Retinal pigment epithelial cell (primary cell): ENCODE measurements at regions not wholly inside any gene's neighbourhood (a gene's known extent, or its start where the extent isn't known, plus 50 kb on each side); places are given as distances from the start of the nearest gene placed in this dataset.

Experiments
- DNase-seq: peaks from one replicate; pipeline ENCODE4 v3.0.0-alpha.2; 2010; ENCODE audit warnings: low read depth
- H3K4me3 ChIP-seq: 2 replicates; pipeline ENCODE4 v1.5.1; 2011; ENCODE audit warnings: mild to moderate bottlenecking, low read length, control low read depth, moderate library complexity
- TF ChIP-seq, protein P1 (sequence below): conservative IDR thresholded peaks from 2 replicates; pipeline ENCODE4 v1.5.1; 2011; ENCODE audit warnings: low read depth, low read length, control low read depth, inconsistent platforms

DNA sequence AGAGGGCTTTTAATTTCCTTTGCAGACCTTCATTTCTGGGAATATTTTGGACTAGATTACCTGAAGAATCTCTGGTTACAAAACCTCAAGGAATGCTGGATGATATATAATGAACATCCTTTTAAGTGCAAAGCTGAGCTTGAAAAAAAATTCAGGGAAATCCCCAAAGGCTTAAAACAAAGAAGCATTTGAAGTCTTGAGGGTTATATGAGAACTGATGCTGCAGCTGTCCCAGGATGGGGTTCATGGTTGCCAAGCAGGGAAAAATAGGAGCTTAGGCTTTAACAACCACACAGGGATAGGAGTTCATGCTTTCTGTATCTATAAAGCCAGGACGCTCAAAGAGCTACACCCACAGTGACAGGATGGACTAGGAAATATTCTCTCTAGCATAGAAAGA lies 150.4 kb upstream of the IRX5 start:
- TF ChIP-seq, protein P1, sequence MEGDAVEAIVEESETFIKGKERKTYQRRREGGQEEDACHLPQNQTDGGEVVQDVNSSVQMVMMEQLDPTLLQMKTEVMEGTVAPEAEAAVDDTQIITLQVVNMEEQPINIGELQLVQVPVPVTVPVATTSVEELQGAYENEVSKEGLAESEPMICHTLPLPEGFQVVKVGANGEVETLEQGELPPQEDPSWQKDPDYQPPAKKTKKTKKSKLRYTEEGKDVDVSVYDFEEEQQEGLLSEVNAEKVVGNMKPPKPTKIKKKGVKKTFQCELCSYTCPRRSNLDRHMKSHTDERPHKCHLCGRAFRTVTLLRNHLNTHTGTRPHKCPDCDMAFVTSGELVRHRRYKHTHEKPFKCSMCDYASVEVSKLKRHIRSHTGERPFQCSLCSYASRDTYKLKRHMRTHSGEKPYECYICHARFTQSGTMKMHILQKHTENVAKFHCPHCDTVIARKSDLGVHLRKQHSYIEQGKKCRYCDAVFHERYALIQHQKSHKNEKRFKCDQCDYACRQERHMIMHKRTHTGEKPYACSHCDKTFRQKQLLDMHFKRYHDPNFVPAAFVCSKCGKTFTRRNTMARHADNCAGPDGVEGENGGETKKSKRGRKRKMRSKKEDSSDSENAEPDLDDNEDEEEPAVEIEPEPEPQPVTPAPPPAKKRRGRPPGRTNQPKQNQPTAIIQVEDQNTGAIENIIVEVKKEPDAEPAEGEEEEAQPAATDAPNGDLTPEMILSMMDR = no peak
- H3K4me3 ChIP-seq = no peak overlapping the region
- no peak for DNase-seq

DNA sequence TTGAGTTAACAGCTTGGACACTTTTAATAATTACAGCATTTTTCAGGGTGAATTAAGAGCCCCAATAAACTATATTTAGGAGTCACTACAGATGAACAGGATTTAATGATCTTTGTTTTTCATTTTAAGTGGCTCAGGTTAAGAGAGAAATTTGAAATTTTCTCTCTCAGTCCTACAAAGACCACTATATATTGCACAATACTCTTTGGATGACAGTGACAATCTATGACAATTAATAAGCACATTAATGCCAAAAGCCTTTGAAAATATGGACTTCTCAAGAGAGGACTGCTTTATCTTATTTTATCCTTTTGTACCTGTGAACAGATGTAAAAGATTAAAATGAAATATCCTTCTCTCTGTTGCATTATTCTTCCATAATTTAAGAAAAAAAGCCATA lies 151.1 kb upstream of the IRX5 start:
- DNase-seq = no peak
- TF ChIP-seq, protein P1 = no peak
- no peak overlapping the region for H3K4me3 ChIP-seq

DNA sequence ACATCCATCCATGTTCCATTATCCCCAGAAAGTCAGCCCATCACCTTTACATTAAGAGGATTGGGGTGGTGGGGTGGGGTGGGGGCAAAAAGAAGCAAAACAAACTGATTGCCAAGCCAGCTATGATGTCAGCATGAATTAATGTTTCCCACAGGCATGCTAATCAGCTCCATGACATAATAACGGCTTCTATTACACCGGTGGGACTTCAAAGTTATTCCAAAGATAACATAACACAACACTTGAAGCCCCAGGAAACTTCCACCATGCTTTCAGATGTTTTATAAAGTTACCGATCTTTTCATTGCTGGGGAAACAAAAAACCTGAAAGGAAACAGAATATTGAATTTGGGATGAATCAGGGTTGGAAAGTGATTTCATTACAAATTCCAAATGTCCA lies 155.9 kb upstream of the IRX5 start:
- no peak for DNase-seq
- TF ChIP-seq, protein P1 = no peak
- H3K4me3 ChIP-seq = no peak overlapping the region

DNA sequence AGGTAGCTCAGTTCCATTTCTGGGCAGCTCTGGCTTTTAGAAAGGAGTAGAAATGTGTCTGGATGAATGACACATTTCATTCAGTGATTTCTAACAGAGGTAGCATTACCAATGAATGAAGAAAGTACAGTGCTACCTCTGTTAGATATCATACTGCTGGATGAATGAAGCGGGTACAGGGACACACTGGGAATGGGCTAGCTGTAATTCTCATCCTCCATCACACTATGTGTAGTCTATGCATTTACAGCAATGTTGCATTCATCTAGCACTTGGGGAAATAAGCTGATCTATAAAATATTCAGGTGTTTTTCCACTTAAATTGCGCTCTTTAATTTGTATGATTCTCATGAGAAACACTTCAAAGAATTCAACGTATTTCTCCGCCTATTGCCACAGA lies 158.3 kb upstream of the IRX5 start:
- DNase-seq = no peak
- TF ChIP-seq, protein P1 = no peak
- no peak overlapping the region for H3K4me3 ChIP-seq

DNA sequence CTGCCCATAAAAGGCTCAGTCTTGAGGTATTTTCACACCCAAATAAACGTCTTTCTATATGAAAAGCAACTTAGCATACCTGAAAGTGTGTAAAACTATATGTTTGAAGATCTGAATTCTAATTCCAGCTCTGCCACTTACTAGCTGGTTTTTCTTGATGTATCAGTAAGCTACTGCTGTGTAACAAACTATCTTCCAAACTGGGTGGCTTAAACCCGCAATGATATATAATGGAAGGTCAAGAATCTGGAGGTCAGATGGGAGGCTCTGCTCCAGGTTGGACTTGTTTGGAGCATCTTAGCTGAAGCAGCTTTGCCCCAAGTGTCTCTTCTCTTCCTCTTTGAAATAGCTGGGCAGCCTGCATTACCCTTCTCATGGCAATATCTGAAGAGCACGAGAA lies 164.3 kb upstream of the IRX5 start:
- TF ChIP-seq, protein P1 = no peak
- no peak overlapping the region for H3K4me3 ChIP-seq
- no peak for DNase-seq

DNA sequence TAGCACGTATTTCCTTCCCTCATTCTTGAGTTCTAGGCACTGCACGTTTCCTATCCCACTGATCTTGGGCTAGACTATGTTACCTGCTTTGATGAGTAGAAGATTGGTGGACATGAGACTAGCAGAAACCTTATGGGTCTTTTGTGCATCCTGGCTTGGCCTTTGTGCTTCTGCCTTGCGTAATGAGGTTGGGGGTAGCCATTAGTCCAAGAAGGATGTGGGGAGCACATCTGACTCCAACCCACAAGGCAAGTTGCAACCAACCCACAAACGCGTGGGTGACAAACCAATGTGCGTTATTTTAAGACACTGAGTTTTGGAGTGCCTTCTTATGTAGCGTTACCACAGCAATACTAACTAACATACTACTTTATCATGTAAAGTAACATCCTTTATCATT lies 180.4 kb upstream of the IRX5 start:
- no peak for DNase-seq
- H3K4me3 ChIP-seq = no peak overlapping the region
- TF ChIP-seq, protein P1 = no peak

DNA sequence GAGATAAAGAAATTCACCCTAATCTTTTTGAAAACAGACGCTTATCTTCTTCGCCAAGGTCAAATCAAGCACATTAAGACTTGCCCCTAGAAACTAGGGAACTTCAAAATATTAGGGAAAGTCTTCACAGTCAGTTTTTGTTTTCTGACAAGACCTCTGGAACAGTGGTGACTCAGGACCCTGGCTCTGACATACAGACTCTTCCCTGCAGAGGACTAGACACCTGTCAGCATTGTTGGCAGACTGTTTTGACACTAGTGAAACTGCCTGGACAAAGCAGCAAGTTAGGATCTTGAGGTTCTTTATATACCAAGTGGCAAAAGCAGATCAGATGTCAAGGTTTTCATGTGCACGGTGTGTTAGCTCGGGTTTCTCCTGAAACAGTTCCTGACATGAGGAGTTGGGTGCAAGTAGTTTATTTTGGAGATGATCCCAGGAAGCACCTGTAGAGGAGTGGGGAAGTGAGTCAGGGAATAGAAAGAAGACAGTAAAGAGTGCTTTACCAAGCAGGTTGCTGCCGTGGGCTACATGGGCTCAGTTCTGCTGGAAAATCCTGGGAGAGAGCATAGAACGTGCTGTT lies 182.0 kb upstream of the IRX5 start:
- DNase-seq = no peak
- TF ChIP-seq, protein P1 = no peak
- H3K4me3 ChIP-seq = no peak overlapping the region
